Left cardiac atrium (tissue), 4 donors: ENCODE measurements at regions not wholly inside any gene's neighbourhood (a gene's known extent, or its start where the extent isn't known, plus 50 kb on each side); places are given as distances from the start of the nearest gene placed in this dataset.
A peak's percentile ranks its signal among the peaks of the same experiment; 100 is the strongest.

Experiments
- ATAC-seq, 2 donors: fragments of 200-7000 bp; cut with Tn5 transposase; one replicate each; pipeline ENCODE4 v1.9.1; 2020; ENCODE audit warnings: mild to moderate bottlenecking in 2 of 2, moderate library complexity in 2 of 2
- DNase-seq: peaks from one replicate; pipeline ENCODE4 v3.0.0-alpha.2; 2020
- intact Hi-C, 2 donors: fragments of 100-400 bp; cut with DNase I; formaldehyde crosslinking; loops; one replicate each; pipeline versions ENCODE4 v1.14.1 to v1.15.1; 2022 to 2023
- donor health status: DM: no; HTN: yes; CAD: no.
- donor health status: DM: no; HTN: yes; CAD: no; lungs with severe emphysema.
- donor health status: DM: yes; HTN: yes; CAD: no.
- donor health status: Dilated cardiomyopathy.

DNA sequence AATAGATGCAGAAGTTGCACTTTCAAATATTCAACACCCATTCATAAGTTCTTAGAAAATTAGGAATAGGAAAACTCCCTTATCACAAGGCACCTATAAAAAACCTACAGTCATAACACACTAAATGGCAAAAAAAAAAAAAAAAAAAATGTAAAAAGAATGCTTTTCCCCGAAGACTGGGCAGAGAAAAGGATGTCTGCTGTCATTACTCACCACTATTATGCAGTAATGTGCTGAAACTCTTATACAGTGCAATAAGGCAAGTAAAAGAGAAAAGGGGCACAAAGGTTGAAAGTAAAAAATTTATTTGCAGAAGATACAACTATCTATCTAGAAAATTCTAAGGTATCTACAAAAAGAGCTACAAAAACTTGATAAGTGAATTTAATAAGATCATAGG, 607.8 kb upstream of the ARID1B start:
- no peak for ATAC-seq
- no peak for DNase-seq
- intact Hi-C loops = no loop called here

DNA sequence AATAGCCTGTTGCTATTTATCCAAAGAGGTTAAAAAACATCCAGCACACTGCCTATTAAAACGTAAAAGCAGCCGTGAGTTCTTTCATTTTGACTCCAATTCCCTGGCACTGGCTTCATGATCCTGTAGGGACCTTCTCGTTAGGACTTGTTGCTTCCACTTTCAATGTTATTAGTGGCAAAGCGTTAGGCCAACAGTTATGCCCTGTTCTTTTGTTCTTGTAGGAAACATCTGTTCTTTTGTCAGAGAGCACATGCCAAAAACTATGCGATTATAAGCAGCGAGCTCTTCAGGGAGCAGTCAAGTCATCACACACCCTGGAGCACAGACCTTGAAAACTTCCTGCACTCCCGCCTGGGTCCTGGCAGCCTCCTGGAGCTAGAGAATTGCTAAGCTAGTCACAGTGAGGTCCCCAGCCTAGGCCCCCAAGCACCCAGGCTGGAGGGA, 609.5 kb upstream of the ARID1B start:
- DNase-seq = peak; percentile 37
- ATAC-seq = peak; percentile 78 to 81
- intact Hi-C loops = no loop called here

- no peak for DNase-seq
- ATAC-seq = peak; percentile 57 to 84
- intact Hi-C loops = no loop called here
These were observed 610.1 kb upstream of the ARID1B start for GRCh38 chr6:156167016-156167624.

DNA sequence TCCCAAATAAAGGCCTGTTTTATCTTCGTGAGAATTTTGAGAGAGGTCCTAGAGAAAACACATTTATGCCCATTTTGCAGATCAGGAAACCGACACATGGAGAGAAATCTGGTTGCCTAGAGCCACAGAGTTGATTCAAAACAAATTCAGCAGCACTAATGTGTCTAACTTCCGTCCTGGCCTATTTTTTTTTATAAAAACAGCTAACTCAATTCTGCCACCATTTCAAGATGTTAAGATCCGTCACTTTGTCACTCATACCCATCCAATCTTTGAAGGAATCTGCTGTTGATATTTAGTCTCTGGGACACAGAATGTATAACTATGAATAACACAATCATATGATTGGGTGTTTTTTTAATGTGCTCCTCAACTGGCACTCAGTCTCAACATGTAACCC, 611.1 kb upstream of the ARID1B start:
- intact Hi-C loops = no loop called here
- DNase-seq = no peak
- ATAC-seq = no peak

DNA sequence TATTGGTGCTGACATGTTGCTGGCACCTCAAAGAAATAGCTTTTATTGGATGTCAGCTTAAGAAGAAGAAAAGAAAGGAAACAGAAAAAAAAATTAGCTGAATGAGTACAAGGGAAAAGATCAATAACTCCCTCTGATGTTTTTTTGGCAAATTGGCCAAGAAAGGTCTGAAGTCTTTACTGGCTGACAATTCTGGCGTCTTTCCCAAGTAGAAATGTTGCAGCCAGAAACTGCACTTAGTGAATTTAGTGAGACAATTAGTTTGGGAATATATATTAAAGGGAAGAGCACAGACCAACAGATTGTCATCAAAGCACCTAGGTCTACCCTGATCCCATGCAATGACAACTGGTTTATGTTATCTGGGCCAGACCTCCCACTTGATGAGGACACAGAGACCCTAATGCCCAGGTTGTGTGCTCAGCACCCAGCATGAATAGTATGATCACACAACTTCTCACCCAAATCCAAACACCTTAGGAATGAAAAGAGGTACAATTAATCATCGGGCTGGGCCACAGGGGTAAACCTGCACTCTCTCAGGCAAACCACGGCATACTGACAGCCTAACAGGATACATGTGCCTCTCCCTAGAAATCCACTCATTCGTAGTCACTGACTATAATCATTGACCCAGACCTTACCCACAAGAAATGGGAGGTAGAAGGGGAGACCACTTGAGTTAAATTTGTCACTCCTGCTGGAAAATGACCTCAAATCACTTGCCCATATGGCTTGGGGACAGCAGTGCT, 612.3 kb upstream of the ARID1B start:
- ATAC-seq = no peak
- no peak for DNase-seq
- intact Hi-C loops = no loop called here

DNA sequence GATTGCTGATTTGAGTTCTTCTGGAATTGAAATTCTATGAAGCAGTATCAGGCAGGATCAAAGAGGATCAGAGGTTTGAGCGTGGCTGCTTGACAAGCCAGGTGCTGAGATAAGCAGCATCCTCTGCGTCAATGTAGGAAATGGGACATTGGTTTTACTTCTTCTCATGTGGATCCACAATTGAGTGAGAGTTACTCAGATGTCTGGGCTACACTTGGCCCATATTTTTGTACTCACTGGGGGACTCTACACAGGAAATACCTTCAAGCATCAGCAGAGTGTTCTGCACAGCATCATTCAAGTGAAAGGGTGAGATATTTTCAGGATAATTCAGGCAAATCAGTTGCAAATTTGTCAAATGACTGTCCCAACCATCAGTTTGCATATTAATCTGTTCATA, 613.9 kb upstream of the ARID1B start:
- no peak for ATAC-seq
- intact Hi-C loops = no loop called here

DNA sequence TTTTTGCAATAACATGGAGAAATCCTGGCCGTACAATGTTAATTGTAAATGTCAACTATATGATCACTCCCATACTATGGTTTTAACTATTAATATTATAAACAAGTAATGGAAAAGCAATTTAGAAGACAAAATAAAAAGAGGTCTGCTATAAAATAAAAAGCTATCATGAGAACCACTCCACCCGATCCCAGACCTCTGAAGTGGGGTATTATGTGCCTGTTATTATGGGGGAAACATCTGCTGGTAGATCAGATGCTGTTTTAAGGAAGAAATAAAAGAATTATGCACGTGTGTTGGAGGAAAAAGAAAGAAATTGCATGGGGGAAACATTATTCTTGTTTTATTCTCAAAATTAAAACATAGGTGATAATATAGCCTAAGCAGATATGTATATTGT, 615.7 kb upstream of the ARID1B start:
- DNase-seq (no peak), ATAC-seq (no peak)
- intact Hi-C loops = no loop called here

More for the DNA sequence above, 613.9 kb upstream of the ARID1B start:
- no peak for DNase-seq

- DNase-seq (no peak), ATAC-seq (no peak)
- intact Hi-C loops = no loop called here
These were observed 616.4 kb upstream of the ARID1B start for GRCh38 chr6:156160795-156161165.

DNA sequence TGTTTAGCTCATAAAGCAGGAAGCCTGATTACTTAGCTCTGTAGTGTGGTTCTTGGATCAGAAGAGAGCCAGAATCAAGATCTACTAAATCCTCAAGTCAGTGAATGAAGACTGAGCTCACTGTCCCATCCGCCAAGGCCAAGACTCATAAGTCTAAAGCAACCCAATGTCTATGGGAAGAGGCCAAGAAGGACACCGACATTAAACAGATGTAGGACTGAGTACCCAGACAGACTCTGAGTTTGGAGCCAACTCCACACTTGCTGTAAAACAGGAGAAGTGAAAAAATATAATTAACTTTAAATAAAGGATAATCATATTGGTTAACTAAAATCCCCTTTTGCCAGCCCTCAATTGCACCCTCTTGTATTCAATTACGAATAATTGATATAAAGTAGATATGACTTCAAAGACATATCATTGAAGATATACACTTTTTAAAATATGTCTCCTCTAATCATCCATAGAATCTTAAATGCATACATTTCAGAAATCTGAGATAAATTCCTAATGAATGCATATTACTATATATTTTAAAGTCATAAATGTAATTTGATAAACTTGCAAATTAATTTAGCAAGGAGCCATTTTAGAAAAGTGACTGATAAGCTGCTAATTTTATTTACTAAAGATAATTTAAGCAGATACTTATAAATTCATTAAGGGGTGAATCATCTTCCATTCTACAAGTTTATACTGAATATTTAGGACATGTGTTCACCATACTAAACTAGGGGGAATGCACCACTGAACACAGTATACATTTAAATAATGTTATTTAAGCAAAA, 617.0 kb upstream of the ARID1B start:
- intact Hi-C loops = no loop called here
- DNase-seq (no peak), ATAC-seq (no peak)

DNA sequence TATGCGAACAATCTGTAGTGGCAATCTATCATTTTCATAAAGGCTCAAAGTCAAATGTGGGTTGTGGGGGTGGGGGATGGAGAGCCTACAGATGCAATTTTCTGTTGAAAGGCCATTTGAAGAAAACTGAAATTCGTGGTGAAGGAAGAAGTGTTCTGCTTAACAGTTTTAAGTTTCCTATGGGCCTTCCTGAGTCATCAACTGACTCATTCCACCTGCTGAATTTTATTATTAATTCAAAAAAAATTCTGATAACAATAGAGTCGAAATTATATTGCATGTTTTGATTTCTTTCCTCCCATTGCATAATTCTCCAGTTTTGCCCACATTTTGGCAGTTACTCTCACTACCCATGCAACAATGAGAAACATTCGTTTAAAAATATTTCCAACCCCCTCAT, 622.3 kb upstream of the ARID1B start:
- ATAC-seq (no peak), DNase-seq (no peak)
- intact Hi-C loops = no loop called here

- ATAC-seq = no peak
- intact Hi-C loops = no loop called here
These were observed 626.8 kb upstream of the ARID1B start for GRCh38 chr6:156150391-156150790.

DNA sequence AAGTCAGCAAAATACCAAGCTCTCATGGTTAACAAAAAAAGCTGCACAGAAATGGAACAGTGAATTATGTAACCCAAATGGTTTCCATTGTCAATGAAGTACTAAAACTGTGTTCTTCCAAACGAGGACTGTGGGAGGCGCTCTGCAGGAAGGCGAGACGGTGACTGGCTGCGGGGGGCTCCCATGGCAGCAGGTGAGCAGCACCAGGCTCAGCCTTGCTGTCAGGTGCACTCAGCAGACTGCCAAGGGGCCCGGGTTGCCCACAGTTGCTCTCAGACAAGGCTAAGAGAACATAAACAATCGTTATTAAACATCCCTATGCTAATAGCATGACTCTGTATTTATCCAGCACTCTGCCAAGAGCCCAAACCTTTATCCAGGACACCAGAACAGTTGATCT, 630.3 kb upstream of the ARID1B start:
- DNase-seq (no peak), ATAC-seq (no peak)
- intact Hi-C loops = no loop called here

More at GRCh38 chr6:156150391-156150790, 626.8 kb upstream of the ARID1B start:
- no peak for DNase-seq

- intact Hi-C loops = no loop called here
- DNase-seq (no peak), ATAC-seq (peak in 1 of 2 donors; percentile 44)
These were observed 645.8 kb upstream of the ARID1B start for GRCh38 chr6:156131221-156131903.

DNA sequence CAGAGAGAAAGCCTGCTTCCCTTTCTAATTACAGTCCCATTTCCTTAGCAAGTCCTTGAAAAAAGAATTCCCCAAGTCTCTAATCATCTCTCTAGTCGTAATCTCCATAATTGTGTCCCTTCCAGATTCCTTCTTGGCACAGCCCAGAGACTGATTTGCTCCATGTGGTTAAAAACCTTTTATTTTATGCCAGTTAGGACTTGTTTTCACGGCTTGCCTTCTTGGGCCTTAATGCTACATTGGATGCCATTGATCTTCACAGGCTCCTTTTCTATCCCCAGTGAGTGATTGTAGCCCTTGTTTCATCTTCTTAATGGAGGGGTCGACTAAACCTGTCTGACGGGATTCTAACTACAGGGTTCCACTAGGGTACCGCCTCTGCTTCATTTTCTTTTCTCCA, 650.6 kb upstream of the ARID1B start:
- intact Hi-C loops = no loop called here
- ATAC-seq (no peak), DNase-seq (no peak)

GRCh38 chr6:156125844-156126243, 651.3 kb upstream of the ARID1B start:
- ATAC-seq = no peak
- DNase-seq = no peak
- intact Hi-C loops = no loop called here

GRCh38 chr6:156123731-156124130, 653.4 kb upstream of the ARID1B start:
- intact Hi-C loops = no loop called here
- no peak for ATAC-seq
- DNase-seq = no peak

GRCh38 chr6:156121973-156122372, 655.2 kb upstream of the ARID1B start:
- ATAC-seq (no peak), DNase-seq (no peak)
- intact Hi-C loops = no loop called here

GRCh38 chr6:156114541-156114940, 658.9 kb upstream of the NOX3 start:
- no peak for ATAC-seq
- no peak for DNase-seq
- intact Hi-C loops = no loop called here

DNA sequence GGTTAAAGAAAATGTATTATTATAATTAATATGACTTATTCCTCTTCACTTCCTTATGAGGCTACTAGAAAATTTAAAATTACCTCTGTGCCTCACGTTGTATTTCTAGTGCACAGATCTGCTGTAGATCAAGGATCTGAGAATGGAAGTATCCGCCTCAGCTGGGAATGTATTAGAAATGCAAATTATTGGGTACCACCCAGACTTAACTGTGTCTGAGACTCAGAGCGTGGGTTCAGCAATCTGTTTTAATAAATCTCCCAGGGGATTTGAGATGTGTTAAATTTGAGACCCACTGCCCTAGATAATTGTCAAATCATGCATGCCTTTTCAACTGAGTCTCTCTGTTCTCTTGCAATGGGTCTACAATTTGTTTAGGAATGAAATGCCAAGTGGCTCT, 658.0 kb upstream of the NOX3 start:
- no peak for DNase-seq
- no peak for ATAC-seq
- intact Hi-C loops = no loop called here

GRCh38 chr6:156111913-156112312, 656.3 kb upstream of the NOX3 start:
- intact Hi-C loops = no loop called here
- DNase-seq (no peak), ATAC-seq (peak in 1 of 2 donors; percentile 41)
